ENCODE measurements at regions not wholly inside any gene's neighbourhood (a gene's known extent, or its start where the extent isn't known, plus 50 kb on each side); places are given as distances from the start of the nearest gene placed in this dataset.

GRCh38 chr12:108438667-108439066 is 76.4 kb upstream of the FICD start:
- ATAC-seq (no peak), DNase-seq (no peak)
- H3K4me3 ChIP-seq = no peak overlapping the region
- H3K9me3 ChIP-seq = no peaks in the 10 kb centered on the region
- intact Hi-C loops (cut with DNase I) = no loop called here
- H3K27me3 ChIP-seq = no peaks in the 10 kb centered on the region
- H3K27ac ChIP-seq = no peak overlapping the region
- H3K36me3 ChIP-seq = no peaks in the 10 kb centered on the region
- H3K4me1 ChIP-seq = peaks cover 10% of the 10 kb centered on the region
- no peak for TF ChIP-seq CTCF (IDR thresholded peaks at IDR 0.05)

- H3K27ac ChIP-seq = no peak overlapping the region
- DNase-seq = no peak
- intact Hi-C loops (cut with DNase I) = no loop called here
- TF ChIP-seq CTCF (IDR thresholded peaks at IDR 0.05) = no peak
- H3K27me3 ChIP-seq = no peaks in the 10 kb centered on the region
- H3K36me3 ChIP-seq = no peaks in the 10 kb centered on the region
- H3K4me3 ChIP-seq = no peak overlapping the region
- H3K4me1 ChIP-seq = no peaks in the 10 kb centered on the region
- no peaks in the 10 kb centered on the region for H3K9me3 ChIP-seq
- ATAC-seq = no peak
These were observed 82.5 kb upstream of the FICD start for GRCh38 chr12:108432423-108433121.

GRCh38 chr12:108430926-108431325 is 84.2 kb upstream of the FICD start:
- Histone ChIP-seq H3K27me3 (no peaks in the 10 kb centered on the region), H3K4me1 (no peaks in the 10 kb centered on the region), H3K9me3 (no peaks in the 10 kb centered on the region), H3K36me3 (no peaks in the 10 kb centered on the region), H3K27ac (no peak overlapping the region), H3K4me3 (no peak overlapping the region)
- ATAC-seq = no peak
- DNase-seq = no peak
- intact Hi-C loops (cut with DNase I) = no loop called here
- no peak for TF ChIP-seq CTCF (IDR thresholded peaks at IDR 0.05)

- no peak for DNase-seq
- Histone ChIP-seq H3K27ac (no peak overlapping the region), H3K9me3 (no peaks in the 10 kb centered on the region), H3K36me3 (no peaks in the 10 kb centered on the region), H3K27me3 (no peaks in the 10 kb centered on the region), H3K4me1 (no peaks in the 10 kb centered on the region), H3K4me3 (no peak overlapping the region)
- intact Hi-C loops (cut with DNase I) = no loop called here
- ATAC-seq = no peak
- no peak for TF ChIP-seq CTCF (IDR thresholded peaks at IDR 0.05)
These were observed 84.8 kb upstream of the FICD start for GRCh38 chr12:108430245-108430644.

GRCh38 chr12:108425238-108425795 is 86.2 kb upstream of the CMKLR1 start:
- Histone ChIP-seq H3K36me3 (no peaks in the 10 kb centered on the region), H3K4me3 (no peak overlapping the region), H3K9me3 (no peaks in the 10 kb centered on the region), H3K27me3 (no peaks in the 10 kb centered on the region), H3K27ac (no peak overlapping the region), H3K4me1 (no peaks in the 10 kb centered on the region)
- DNase-seq (no peak), ATAC-seq (no peak)
- TF ChIP-seq CTCF (IDR thresholded peaks at IDR 0.05) = no peak
- intact Hi-C loops (cut with DNase I) = no loop called here

Measured in upper lobe of right lung (tissue), 1 donor.